Right ventricle myocardium inferior (tissue), 1 donor: ENCODE measurements at regions not wholly inside any gene's neighbourhood (a gene's known extent, or its start where the extent isn't known, plus 50 kb on each side); places are given as distances from the start of the nearest gene placed in this dataset.
"Not testable (repeated sequence)": the region's sequence is repeated elsewhere in the genome, so short reads cannot be mapped to it uniquely, and the experiment has no call there.

Source experiments
- ATAC-seq: fragments of 200-7000 bp; cut with Tn5 transposase; one replicate; pipeline ENCODE4 v1.9.1; 2020; ENCODE audit warnings: mild to moderate bottlenecking, moderate library complexity
- DNase-seq: peaks from one replicate; pipeline ENCODE4 v3.0.0; 2021; ENCODE audit errors: missing footprints
- intact Hi-C: fragments of 100-400 bp; cut with DNase I; formaldehyde crosslinking; loops from one replicate; pipeline ENCODE4 v1.11.0; 2022
- donor health status: DM: no; HTN: yes; CAD: no; lungs with severe emphysema.

DNA sequence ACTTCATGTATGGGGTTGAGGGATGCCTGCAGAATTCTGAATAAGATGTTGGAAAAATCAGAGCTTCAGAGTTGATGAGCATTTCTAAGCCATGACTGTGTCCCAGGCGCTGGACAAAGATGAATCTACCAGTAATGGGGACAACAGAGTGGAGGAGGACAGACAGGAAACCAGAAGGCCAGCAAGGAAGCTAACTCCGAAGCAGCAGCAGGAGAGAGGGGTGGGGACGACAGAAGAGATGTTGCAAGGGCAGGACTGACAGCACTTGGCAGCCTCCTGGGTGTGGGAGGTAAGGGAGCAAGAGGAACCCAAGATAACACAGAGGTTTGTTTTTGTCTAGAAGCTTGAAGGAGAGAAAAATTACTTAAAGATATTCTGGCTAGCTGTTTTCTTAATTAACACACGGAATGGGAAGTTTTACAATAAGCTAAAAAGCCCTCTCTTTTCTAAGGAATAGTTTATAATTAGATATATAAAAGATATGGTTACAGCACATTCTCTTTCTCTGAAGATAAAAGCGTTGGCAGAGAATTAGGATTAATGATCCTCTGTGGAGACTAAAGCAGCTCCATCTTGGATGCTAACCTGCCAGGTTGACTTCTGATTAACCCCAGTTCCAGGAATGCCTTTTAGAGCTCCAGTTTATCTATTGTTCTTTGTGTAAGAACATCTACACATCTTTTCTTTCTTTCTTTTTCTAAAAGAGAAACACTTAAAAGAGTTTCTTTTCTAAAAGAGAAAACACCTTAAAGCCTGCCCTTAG lies 92.7 kb downstream of the TENT5C start:
- ATAC-seq (peak; percentile 49), DNase-seq (peak; percentile 72)
- intact Hi-C loops: no loop called here

DNA sequence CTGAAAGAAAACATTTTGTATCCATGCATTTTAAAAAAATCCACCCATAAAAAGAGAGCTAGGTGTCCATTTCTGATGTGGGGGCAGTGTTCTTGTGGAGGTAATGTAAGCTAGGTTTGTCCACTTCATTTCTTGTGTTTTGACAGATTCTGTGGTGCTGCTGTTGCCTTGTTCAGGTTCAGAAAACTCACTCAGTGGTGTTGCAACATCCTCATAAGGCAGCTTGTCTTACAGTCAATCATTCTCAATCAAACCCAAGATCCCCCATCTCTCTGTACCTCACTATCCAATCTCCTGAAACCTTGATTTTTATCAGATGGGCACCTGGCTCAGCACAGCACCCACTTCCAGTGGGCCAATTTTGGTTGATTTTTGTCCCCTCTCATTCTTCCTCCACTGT lies 94.1 kb downstream of the TENT5C start:
- no peak for ATAC-seq
- intact Hi-C loops: no loop called here
- DNase-seq: no peak

DNA sequence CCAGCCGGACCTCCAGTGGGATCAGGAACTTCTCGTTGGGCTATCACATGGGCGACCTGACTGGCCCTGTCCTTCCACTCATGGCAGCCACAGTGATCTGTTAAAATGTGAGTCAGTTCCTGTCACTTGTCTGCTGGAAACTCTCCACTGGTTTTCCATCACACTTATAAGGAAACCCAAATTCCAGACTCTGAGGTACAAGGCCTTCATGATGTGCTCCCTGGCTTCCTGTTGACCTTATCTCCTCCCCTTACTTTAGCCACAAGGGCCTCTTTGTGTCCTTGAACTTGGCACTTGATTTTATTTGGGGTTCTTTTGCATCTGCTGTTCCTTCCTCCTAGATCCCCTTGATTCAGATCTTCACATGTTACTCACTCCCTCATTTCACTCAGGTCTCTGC lies 96.8 kb downstream of the TENT5C start:
- intact Hi-C loops: no loop called here
- ATAC-seq (no peak), DNase-seq (no peak)

DNA sequence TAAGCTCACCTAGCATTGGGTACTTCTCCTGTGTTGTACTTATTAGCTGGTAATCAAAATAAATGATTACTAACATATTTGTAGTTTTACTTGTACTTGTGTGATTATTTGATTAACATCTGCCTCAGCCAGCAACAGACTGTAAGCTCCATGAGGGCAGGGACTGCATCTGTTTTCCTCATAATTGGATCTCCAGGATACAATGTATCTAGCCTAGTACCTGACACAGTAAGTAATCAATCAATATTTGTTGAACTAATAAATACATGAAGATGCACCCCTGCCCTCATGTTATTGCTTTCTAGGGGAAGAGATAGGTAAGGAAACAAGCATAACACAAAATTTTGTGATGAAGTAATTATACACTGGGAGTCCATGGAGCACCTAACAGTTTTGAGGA lies 101.5 kb downstream of the TENT5C start:
- DNase-seq (no peak), ATAC-seq (no peak)
- intact Hi-C loops: no loop called here

DNA sequence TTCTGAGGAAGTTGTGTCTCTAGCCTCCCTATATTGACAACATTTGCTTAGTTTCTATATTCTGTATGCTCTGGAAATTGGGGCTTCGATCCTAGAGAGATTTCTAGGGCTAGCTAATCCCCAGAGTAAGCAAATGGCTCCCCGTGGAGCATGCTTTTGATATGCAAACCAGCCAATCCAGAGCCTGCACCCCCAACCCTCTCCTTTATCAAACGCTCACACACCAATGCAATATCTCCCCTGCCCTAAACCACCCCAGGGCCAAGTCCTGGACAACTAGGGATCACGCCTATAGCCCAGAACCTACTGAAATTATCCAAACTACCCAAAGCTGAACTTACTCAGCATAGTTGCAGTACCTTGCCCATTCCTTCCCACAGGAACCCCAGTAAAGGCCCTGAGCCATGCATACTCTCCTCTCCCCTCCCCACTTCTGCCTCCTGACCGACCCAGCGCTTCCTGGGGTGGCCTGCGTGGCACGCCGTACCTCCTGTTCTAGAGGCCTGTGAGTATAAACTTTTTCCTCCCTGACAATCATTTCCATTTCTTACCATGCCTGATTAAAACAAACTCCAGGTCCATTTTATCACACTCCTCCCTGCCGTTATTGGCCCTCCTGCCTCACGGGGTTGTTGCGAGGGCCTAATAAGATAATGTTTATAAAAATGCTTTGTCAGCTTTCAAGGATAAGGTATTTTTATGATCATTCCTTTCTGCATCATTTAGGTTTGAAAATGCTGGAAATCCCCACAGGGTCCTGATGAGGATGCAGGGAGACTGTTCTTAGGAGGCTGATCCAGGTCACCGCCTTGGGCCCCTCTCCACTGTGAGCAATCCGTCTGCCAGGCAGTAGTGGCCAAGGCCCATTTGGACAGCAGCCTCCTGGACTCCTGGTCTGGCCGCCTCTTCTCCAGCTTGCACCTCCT lies 102.7 kb downstream of the TENT5C start:
- no peak for ATAC-seq
- intact Hi-C loops: no loop called here
- no peak for DNase-seq

DNA sequence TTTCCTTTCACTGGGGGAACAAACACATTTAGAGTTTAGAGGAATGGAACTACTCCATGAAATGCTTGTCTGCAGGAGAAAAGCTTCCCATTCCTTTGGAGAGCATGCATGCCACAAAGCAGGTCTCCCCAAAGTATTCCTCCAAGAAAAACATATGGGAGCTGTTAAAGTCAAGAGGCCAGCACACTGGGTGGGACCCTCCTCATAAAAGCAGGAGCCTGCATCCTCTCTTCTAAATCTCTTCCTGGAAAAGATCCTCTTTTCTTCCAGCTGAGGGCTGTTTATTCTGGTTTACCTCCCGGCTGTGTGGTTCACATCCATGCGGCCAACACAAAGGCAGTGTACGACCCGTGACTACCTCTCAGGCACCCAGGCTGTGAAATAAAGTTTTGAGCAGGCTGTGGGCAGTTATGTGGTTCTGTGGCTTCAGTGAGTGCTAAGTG lies 103.4 kb downstream of the TENT5C start:
- DNase-seq (no peak), ATAC-seq (no peak)
- intact Hi-C loops: no loop called here

DNA sequence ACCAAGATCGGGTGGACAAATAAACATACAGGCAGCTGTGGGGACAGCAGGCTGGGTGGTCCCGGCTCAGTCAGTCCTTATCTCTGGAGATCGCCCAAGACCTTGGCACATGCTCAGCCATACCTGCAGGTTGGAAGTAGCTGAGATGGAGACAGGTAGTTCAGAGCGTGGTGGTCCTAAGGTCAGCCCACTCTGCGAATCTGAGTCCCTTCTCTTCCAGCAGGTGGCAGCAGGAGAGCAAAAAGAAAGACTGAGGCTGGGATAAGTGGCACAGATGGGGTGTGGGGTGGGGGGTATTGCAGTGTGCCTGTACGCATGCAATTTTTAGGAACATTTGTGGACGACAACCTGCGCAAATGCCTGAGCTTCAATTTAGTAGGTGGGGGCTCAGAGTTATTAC lies 104.9 kb downstream of the TENT5C start:
- no peak for DNase-seq
- ATAC-seq: no peak
- intact Hi-C loops: no loop called here

DNA sequence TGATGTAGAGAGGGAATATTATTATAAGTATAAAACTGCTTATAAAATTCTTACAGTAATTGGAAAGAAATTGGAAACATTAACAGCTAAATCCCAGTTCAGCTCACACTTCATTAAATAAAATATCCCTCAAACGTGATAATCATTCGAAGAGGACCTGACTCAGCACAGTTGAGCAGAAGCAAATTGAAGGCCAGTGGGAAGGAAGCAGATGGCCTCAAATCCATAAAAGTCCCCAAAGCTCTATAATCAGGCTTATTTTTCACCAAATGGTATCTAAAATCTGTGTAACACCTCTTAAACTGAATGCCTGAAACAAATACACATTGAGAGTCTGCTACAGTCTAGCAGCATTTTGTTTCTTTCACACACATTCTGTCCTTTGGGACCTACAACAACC lies 106.8 kb downstream of the TENT5C start:
- no peak for DNase-seq
- intact Hi-C loops: no loop called here
- ATAC-seq: no peak

DNA sequence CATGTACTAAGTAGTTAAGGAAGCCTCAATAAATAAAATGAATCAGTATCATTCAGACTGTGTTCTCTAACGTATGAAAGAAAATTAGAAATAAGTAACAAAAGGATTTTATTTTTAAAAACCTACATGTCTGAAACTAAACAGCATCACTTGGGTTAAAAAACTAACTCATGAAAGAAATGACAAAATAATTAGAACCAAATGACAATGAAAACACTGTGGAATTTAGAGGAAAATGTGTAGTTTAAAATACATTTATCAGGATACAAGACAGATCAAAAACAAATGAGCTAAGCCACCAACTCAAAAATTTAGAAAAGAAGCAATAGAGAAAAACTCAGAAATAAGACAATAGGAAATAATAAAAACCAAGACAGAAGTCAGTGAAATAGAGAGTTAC lies 108.7 kb downstream of the TENT5C start:
- ATAC-seq (no peak), DNase-seq (no peak)
- intact Hi-C loops: no loop called here

DNA sequence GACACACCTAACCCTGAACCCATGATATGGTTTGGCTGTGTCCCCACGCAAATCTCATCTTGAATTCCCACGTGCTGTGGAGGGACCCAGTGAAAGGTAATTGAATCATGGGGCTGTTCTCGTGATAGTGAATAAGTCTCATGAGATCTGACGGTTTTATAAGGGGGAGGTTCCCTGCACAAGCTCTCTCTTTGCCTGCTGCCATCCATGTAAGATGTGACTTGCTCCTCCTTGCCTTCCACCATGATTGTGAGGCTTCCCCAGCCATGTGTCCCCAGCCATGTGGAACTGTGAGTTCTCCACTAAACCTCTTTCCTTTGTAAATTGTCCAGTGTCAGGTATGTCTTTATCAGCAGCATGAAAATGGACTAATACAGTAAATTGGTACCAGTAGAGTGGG lies 110.2 kb downstream of the TENT5C start:
- ATAC-seq, DNase-seq, intact Hi-C loops: not testable (repeated sequence)

DNA sequence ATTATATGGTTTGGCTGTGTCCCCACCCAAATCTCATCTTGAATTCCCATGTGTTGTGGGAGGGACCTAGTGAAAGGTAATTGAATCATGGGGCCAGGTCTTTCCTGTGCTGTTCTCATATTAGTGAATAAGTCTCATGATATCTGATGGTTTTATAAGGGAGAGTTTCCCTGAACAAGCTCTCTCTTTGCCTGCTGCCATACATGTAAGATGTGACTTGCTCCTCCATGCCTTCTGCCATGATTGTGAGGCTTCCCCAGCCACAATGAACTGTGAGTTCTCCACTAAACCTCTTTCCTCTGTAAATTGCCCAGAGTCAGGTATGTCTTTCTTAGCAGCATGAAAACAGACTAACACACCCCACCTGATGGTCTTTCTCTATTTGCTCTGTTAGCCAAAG lies 112.1 kb downstream of the TENT5C start:
- DNase-seq, intact Hi-C loops, ATAC-seq: not testable (repeated sequence)

DNA sequence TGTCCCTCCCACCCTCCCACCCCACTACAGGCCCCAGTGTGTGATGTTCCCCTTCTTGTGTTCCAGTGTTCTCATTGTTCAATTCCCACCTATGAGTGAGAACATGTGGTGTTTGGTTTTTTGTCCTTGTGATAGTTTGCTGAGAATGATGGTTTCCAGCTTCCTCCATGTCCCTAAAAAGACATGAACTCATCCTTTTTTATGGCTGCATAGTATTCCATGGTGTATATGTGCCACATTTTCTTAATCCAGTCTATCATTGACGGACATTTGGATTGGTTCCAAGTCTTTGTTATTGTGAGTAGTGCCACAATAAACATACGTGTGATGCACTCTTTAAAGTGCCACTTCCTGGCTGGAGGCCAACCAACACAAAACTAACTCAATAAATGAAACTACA lies 112.7 kb downstream of the TENT5C start:
- ATAC-seq, intact Hi-C loops, DNase-seq: not testable (repeated sequence)

DNA sequence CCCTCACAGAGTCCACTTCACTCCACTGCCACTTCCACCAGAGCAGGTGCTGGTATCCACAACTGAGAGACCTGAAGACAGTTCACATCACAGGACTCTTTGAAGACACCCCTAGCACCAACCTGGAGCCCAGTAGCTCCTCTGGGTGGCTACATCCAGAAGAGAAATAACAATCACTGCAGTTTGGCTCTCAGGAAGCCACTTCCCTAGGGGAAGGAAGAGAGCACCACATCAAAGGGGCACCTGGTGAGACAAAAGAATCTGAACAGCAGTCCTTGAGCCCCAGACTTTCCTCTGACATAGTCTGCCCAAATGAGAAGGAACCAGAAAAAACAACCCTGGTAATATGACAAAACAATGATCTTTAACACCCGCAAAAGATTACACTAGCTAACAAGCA lies 113.2 kb downstream of the TENT5C start:
- ATAC-seq: no peak
- intact Hi-C loops: no loop called here

DNA sequence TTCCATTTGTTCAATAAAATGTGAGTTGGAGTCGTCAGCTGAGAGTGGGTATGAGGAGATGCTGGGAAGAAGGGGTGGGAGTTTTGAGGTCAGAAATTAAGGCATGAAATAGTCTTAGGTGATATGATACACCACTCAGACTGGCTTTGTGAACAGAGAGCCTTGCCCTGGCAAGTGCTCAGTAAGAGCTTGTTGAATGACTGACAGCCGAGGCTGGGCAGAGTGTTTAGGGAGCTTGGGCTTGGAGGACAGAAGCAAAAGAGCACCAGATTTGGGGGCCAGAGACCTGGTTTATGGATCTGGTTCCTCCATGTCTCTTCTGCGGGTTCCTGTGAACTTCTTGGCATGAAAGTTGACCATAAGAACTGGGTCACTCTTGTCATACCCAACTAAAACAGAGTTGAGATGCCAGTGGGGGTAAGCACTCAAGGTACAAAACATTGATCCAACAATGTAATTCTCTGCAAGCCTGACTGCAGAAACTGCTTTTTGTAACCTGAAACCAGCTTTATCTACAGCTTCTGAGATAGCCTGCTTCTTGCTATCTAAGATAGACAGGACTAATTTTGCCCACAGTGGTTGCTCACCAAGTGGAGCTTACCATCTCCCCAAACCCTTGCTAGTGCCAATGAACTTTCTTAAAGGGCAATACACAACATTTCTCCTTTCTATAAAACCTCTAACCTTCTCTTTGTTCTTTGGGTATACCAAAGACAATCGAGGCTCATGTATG lies 126.4 kb downstream of the TENT5C start:
- no peak for ATAC-seq
- intact Hi-C loops: no loop called here
- DNase-seq: no peak

More for the DNA sequence above, 113.2 kb downstream of the TENT5C start:
- no peak for DNase-seq

DNA sequence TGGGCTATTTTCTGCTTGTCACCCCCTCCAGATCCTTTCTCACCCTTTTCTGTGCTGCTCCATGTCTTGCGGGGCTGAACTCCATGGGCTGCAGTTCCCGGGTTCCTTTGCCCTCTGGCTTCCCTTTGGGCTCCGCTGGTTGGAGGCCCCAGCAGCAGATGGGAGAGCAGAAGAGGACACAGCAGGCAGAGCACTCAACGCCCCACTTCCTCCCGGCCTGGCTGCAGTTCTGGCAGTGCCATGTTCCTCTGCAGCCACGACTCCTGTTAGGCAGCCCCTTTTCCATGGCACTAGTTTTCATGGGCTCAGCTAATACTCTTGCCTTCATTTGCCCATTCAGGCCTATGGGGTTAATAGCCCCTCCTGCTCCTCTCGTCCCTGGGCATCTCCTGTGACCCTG lies 127.1 kb downstream of the TENT5C start:
- ATAC-seq (no peak), DNase-seq (peak; percentile 27)
- intact Hi-C loops: no loop called here

DNA sequence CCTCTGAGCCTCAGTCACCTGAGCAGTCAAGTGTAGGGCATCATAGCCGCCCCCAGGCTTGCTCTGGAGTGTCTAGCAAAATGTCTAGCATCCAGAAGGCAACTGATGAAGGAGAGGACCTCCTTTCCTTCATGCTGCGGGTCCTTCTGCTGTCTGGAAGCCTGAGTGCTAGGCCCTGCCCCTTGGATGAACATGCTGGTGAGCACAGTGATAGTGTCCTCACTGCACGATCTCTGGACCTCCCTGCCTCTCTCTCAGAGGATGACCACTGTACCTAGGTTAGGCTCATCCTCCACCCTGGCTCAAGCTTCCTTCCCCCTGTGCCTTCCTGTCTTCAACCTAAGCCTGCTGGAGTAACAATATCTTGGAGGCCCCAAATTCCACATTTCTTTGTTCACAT lies 128.6 kb downstream of the TENT5C start:
- DNase-seq (no peak), ATAC-seq (no peak)
- intact Hi-C loops: no loop called here

DNA sequence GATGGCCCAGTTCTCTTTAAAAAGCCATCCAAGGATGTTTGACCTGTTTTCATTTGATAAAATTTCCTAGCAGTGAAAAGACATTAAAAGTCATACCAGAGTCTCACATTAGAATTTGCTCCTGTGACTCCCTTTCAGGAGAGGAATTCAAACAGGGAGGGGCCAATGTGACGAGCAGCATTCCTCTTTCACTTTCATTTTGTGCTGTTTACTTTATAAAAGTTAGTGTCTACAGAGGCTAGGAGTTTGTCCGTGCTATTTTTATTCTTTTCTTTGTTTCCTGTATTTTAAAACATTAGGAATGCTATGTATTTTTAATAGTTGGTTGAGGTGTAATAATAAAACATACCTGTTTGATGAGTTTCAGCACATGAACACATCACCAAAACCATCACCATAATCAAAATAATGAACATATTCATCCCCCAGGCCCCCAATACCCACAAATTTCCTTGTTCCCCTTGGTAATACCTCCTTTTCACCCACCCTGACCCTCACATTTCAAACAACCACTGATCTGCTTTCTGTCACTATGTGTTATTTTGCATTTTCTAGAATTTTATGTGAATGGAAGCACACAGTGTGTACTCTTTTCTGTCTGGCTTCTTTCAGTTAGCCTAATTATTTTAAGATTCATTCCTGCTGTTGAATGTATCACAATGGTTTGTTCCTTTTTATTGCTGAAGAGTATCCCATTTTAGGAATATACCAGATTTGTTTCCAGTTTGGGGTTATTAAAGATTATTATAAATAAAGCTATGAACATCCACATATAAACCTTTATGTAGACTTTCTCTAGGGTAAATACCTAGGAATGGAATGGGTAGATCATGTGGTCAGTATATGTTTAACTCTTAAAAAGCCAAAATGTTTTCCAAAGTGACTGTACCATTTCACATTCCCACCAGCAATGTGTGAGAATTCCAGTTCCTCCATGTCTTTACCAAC lies 129.5 kb downstream of the TENT5C start:
- DNase-seq: no peak
- intact Hi-C loops: no loop called here

DNA sequence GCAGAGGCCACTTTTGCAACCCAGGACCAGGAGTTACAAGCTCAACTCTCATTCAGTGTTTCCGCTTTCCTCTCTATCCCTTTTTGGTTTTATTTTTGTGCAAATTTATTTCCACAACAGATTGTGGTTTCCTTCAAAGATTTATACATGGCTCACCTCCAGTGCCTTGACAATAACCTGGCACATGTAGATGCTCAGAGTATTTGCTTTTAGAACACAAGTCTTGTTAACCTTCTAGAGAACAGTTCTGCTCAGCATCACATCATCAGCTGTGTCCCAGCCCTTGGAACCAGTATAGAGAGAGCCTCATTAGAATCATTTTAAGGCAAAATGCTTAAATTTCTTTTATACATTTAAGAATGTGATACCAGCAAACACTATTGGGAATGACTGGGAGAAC lies 133.7 kb downstream of the TENT5C start:
- no peak for ATAC-seq
- intact Hi-C loops: no loop called here

More for the DNA sequence above, 129.5 kb downstream of the TENT5C start:
- no peak for ATAC-seq

More for the DNA sequence above, 133.7 kb downstream of the TENT5C start:
- DNase-seq: no peak
